ENCODE measurements at regions not wholly inside any gene's neighbourhood (a gene's known extent, or its start where the extent isn't known, plus 50 kb on each side); places are given as distances from the start of the nearest gene placed in this dataset.

GRCh38 chr13:48797127-48797526 is 143.4 kb downstream of the CYSLTR2 start (continued):
- no peak for TF ChIP-seq REST (IDR thresholded peaks at IDR 0.05; ENCODE audit: borderline replicate concordance)
- no peak for TF ChIP-seq REST (CRISPR knock-in tag; IDR thresholded peaks at IDR 0.05; ENCODE audit: low read depth)
- no peak for TF ChIP-seq ZNF3 (CRISPR knock-in tag; IDR thresholded peaks at IDR 0.05)
- no peak for TF ChIP-seq TRIM25 (IDR thresholded peaks at IDR 0.05; ENCODE audit: borderline replicate concordance)
- no peak for TF ChIP-seq ZNF57 (CRISPR knock-in tag; IDR thresholded peaks at IDR 0.05)

All from K562 (cell line).